ENCODE measurements at regions not wholly inside any gene's neighbourhood (a gene's known extent, or its start where the extent isn't known, plus 50 kb on each side); places are given as distances from the start of the nearest gene placed in this dataset.

- TF ChIP-seq E2F1 (CRISPR knock-in tag; IDR thresholded peaks at IDR 0.05) (no peak), E2F4 (CRISPR knock-in tag; IDR thresholded peaks at IDR 0.05; ENCODE audit: borderline replicate concordance, low read depth) (no peak), NR1H2 (CRISPR knock-in tag; IDR thresholded peaks at IDR 0.05) (no peak), USF1 (CRISPR knock-in tag; IDR thresholded peaks at IDR 0.05) (no peak), FOXP1 (CRISPR knock-in tag; IDR thresholded peaks at IDR 0.05; ENCODE audit: borderline replicate concordance) (no peak), NFYB (CRISPR knock-in tag; conservative IDR thresholded peaks at IDR 0.05; ENCODE audit: low read depth) (no peak), ZBTB43 (CRISPR knock-in tag; IDR thresholded peaks at IDR 0.05) (no peak), TEAD1 (CRISPR knock-in tag; IDR thresholded peaks at IDR 0.05) (no peak)
These were observed 184.2 kb upstream of the TMEM161B start (continued) for GRCh38 chr5:88452820-88453219.

- ATAC-seq (no peak), DNase-seq (ENCODE audit: low spot score) (no peak)
- ChIA-PET CTCF (no interaction called here), POLR2A (no interaction called here)
- Mint-ChIP-seq H3K4me3 (no peak overlapping the region), H3K4me1 (peaks cover 4% of the 10 kb centered on the region), H3K27ac (no peak overlapping the region), H3K27me3 (ENCODE audit: low read depth) (no peaks in the 10 kb centered on the region), H3K9me3 (peaks cover 3% of the 10 kb centered on the region; the same call in 1 of the 2 replicates), H3K36me3 (no peaks in the 10 kb centered on the region)
- TF ChIP-seq E2F5 (CRISPR knock-in tag; IDR thresholded peaks at IDR 0.05), result no peak
- TF ChIP-seq FOXP1 (CRISPR knock-in tag; IDR thresholded peaks at IDR 0.05; ENCODE audit: borderline replicate concordance), result no peak
- no peak for TF ChIP-seq KAT7 (CRISPR knock-in tag; IDR thresholded peaks at IDR 0.05; ENCODE audit: borderline replicate concordance)
These were observed 181.6 kb upstream of the TMEM161B start for GRCh38 chr5:88450239-88450638.

GRCh38 chr5:88438006-88438405, 169.4 kb upstream of the TMEM161B start:
- no peaks in the 10 kb centered on the region for H3K27me3 Mint-ChIP-seq (ENCODE audit: low read depth)
- H3K27ac Mint-ChIP-seq, result no peak overlapping the region
- no peaks in the 10 kb centered on the region for H3K36me3 Mint-ChIP-seq
- H3K4me3 Mint-ChIP-seq, result no peak overlapping the region
- no peak for ATAC-seq
- H3K4me1 Mint-ChIP-seq, result peaks cover 11% of the 10 kb centered on the region
- POLR2A ChIA-PET, result no interaction called here
- TF ChIP-seq PREB (CRISPR knock-in tag; IDR thresholded peaks at IDR 0.05; ENCODE audit: borderline replicate concordance), result no peak
- peaks cover 11% of the 10 kb centered on the region for H3K9me3 Mint-ChIP-seq
- CTCF ChIA-PET, result no interaction called here
- no peak for DNase-seq (ENCODE audit: low spot score)

- Mint-ChIP-seq H3K27ac (no peak overlapping the region), H3K36me3 (no peaks in the 10 kb centered on the region), H3K4me3 (no peak overlapping the region), H3K27me3 (ENCODE audit: low read depth) (no peaks in the 10 kb centered on the region), H3K9me3 (peaks cover 11% of the 10 kb centered on the region), H3K4me1 (peaks cover 15% of the 10 kb centered on the region)
- no peak for DNase-seq (ENCODE audit: low spot score)
- CTCF ChIA-PET, result no interaction called here
- TF ChIP-seq HMGA2 (CRISPR knock-in tag; IDR thresholded peaks at IDR 0.05) (no peak), ATF6 (CRISPR knock-in tag; IDR thresholded peaks at IDR 0.05) (no peak), USF1 (CRISPR knock-in tag; IDR thresholded peaks at IDR 0.05) (no peak)
- no peak for ATAC-seq
- POLR2A ChIA-PET, result no interaction called here
These were observed 167.6 kb upstream of the TMEM161B start for GRCh38 chr5:88436290-88436689.
